NCI-H2107 (cell line): ENCODE measurements at regions not wholly inside any gene's neighbourhood (a gene's known extent, or its start where the extent isn't known, plus 50 kb on each side); places are given as distances from the start of the nearest gene placed in this dataset.

Experiments
- DNase-seq: peaks from one replicate; lab custom pipeline; 2025; lab: John Stamatoyannopoulos, UW

DNA sequence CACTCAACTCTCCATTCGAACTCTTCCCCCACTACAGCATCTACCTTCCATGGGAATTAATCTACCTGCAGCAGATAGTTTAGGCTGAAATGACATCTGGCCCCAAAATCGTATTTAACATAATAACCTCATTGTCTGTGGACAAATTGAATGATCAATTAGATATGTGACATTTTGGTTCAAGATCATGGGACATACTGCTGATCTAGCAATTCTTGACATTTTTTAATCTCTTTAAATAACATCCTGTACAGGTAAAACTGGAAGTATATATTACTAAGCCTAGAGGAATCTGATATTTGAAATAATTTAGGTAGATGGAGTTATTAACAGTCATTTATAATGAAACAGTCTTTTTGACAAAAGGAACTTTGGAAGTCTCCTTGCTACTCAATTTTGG lies 702.5 kb downstream of the NLGN4X start:
- no peak for DNase-seq

DNA sequence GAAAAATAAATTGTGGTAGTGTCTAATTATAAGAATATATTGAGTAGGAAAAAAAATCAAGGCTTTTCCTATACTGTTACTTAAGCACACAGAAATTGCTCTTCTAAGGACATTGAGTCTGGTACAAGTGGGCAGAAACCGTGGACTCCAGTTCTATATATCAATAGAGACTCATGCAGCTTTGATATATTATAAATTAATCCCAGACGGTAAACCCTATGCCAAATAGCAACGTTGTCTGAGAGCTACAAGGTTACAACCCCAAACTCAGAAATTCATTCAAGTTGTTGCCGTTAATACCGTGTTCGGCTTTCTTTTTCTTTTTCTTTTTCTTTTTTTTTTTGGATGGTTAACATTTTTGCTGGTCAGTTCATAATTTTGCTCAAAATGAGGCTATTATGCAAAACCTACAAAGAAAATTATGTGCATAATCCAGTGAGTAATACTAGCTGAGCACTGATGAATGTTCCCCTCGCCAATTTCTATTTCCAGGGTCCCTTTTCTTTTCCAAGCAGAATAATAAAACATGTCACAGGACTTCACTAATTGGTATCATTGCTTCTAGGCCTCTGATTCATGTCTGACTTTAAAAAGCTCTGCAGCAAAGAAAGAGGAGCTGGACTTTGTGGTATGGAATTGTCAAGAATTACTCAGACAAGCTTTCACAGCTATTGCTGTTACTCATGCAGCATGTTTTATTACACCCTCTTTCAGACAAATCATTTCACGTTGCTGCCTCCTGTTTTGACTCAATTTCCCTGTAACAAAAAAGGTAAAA lies 737.7 kb downstream of the NLGN4X start:
- no peak for DNase-seq

DNA sequence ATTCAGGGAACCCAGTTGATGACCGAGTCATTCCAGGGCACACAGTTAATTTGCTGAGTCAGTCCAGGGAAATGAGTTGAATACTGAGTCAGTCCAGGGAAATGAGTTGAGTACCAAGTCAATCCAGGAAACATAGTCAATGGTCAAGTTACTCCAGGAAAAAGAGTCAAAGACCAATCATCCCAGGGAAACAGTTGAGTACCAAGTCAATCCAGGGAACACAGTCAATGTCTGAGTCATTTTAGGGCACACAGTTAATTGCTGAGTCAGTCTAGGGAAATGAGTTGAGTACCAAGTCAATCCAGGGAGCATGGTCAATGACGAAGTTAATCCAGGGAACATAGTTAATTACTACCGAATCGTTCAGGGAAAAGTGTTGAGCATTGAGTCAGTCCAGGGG lies 754.4 kb downstream of the NLGN4X start:
- no peak for DNase-seq

DNA sequence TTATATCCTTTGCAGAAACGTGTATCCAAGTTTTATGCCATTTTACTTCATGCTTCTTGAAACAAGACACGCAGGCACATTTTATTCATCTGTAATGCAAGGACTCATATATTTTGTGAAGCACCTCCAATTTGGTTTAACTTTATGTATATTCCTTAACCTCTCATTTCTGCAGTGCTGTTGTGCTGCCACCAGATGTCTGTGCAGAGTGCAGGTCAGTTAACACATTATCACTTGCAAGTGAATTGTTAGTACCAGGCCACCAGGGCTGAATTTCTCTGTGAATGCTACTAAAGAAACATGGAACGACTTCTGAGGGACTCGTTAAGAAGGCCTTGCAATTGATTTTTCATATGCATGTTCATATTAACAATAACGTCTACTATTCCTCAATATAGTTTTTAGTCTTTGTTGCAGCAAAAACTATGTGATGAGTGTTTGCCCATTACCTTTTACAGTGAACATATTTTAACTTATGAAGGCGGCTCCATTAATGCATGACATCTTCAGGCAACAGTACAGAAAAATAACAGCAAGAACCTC lies 770.3 kb downstream of the NLGN4X start:
- DNase-seq: no peak

DNA sequence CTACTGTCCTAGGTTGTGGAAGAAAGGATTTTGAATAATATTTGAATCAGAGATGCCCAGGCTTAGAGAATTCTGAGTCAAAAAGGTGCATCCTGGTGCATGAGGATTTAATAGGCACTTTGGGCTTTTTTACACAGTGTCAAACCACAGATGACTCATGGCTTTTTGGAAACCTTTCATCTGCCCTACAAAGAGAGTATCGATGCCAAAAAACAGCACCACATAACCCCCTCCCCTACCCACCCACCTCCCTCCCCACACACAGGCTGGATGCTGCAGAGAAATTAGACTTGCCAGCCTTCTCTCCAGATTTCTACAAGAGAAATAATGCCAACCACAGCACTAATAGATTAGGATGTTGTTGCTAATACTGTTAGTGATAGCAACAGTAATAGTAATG lies 779.3 kb downstream of the NLGN4X start:
- DNase-seq: no peak

DNA sequence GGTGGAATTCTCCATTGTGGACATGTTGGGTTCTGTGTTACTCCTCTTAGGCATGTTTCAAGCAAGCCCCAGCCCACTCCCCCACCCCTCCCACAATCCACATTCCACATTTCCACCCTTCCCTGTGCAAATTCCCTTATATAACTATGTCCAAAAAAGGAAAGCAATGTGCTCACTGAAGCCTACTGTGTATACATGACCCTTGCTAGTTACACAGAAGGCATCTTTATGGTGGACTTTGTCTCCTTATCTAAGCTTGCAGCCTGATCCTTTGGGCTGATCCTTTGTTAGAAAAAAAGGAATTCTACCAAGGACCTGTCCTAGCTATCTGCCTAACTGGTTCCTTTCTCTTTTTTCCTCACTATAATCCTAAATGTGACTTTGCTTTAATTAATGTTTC lies 796.8 kb downstream of the NLGN4X start:
- DNase-seq: no peak

DNA sequence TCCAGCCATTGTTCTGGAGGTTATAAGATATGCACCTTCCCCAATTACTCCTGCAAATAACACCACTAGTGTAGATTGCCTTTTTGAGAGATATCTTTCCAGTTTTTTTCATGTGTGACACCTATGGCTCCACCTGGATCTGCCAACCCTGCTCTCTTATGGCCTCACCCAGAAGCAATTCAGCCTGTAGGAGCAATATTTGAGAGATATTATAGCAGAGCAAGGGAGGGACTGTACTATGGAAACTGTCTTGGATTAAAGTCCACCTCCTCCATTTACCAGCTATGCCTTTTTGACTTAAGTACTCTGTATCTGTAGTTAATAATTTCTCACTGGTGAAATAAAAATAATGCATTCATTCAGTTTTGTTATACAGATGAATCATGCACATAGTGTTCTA lies 803.5 kb downstream of the NLGN4X start:
- no peak for DNase-seq

DNA sequence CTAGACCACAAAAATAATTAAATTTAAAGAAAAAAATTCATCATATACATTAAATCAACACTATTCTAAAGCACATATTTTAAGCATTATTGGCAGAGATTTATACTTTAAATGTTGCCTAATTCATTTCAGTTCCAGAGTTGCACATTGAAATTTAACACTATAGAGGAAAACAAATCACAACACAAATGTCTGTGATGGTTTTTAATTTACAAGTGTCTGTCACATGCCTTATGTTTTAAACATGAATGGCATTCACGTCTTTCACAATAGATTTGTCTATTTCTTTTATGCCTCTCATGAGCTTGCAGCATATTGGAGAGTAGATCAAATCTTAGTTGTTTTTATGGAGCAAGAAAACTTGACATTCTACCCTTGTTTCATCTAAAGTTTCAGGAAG lies 811.3 kb downstream of the NLGN4X start:
- DNase-seq: no peak

DNA sequence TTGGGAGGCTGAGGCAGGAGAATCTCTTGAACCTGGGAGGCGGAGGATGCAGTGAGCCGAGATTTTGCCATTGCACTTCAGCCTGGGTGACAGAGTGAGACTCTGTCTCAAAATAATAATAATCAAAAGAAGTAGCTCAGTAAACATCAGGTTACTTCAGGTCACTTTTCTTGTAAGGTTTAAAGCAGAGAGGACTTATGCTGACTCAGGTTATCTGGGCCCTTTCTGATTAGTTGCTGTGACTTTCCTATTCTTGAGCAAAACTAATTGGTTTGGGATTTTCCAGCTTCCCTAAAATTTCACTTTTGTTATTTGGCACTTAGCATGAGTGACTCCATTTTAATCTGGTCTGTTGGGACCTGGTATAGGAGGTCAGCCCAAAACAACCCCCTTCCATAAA lies 812.9 kb downstream of the NLGN4X start:
- no peak for DNase-seq

DNA sequence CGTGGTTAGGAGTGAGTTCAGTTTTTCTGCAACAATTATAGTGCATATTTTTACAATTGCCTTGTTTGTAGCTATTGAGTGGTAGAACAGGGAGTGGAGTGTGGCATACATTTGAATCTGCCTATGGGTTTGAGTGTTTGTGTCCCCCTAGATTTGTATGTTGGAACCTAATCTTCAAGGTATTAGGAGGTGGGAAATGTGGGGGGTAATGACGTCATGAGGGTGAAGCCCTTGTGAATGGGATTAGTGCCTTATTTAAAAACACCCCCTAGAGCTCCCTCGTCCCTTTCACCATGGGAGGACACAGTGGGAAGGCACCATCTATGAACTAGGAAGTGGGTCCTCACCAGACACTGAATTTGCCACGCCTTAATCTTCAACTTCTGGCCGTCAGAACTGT lies 819.6 kb downstream of the NLGN4X start:
- no peak for DNase-seq

DNA sequence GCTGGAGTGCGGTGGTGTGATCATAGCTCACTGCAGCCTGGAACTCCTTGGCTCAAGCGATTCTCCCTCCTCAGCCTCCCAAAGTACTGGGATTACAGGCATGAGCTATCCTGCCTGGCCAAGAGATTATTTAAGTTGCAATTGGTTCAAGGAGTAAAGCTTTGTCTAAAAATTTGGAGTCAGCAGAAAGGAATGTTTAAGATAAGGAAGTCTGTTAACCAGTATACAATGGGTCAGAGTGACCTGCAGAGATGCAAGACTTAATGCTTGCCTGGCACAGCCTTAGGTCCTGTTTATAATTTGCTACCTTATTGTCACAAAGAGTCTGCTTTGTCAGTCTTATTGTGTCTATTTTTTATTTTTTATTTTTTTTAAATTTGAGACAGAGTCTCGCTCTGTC lies 826.2 kb downstream of the NLGN4X start:
- DNase-seq: no peak

DNA sequence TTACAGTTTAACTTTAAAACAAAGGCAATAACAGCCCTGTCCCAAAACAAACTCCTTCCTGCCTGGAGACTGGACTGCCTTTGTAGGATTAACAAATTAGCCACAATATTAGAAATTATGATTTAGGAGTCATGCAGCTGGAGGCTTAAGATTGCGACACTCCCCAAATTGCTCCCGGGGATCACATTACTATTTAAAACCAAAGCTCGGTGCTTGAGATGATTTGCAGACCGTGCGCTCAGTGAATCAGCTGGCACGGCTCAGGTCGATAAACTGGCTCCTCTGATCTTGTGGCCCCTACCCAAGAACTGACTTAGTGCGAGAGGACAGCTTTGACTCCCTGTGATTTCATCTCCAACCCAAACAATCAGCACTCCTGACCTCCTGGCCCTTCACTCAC lies 829.3 kb downstream of the NLGN4X start:
- DNase-seq: no peak

DNA sequence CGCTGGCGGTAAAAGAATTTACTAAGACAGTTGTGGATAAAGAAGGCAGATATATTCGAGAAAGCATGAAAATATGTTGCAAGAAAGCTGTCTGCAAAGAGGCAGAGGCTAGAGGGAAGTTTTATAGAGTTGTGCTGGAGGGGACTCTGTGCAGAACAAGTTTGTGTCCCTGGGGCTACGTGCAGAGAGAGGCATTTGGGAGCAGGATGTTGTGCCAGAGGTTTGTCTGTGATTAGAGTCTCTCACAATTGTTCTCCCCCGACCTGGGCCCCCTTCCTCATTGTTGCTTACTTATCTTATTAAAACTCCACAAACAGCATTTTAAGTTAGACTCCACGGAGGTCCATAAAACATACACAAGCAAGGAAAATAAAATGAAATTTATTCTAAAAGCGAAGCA lies 831.3 kb downstream of the NLGN4X start:
- DNase-seq: no peak

DNA sequence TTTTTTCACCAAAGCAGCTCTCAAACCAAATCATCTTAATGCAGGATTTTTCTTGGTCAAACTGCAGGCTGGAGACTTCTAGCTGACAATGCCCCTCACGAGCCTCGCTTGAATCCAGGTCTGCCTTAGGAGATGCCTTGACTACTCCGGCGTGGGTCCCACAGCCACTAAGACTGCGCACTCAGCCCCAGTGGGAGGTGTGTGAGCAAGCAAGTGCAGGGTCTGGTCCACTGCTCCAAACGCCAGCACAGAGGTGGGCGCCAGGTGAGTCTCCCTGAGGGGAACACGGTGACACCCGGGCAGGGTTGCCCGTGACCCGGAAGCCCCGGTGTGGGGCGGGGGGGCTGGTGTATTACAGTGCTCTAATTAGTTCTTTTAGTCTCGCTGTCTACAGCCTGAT lies 838.3 kb downstream of the NLGN4X start:
- DNase-seq: no peak

DNA sequence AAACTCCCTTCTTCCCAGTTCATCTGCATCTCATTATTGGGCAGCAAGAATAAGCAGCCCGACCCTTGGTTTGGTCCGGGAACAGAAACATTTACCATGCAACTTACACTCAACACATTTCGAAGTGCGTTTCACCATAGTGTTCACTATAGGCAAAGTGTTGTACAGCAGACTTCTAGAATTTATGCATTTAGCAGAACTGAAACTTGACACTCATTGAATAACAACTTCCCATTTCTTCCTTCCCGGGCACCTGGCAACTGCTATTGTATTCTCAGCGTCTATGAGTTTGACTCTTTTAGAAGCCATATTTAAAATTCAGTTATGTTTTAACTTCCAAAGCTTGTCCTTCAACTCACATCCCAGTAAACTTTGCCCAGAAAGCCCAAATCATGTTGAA lies 840.6 kb downstream of the NLGN4X start:
- no peak for DNase-seq

DNA sequence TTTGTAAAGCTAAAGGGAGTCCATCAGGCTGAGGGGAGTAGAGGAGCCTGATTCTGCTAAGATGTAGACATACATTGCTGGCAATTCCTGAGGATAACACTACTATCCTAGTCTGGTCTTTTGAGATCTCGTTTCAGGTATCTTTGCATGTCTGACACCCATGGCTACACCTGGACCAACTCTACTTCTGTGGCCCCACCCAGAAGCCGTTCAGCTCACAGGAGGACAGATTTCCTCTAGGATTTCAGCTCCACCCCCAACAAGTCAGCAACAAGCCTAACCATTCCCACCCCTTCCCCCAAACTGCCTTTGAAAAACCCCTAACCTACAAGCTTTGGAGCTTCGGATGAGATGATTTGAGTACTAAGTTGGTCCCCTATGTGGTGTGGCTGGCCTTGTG lies 848.2 kb downstream of the NLGN4X start:
- no peak for DNase-seq

DNA sequence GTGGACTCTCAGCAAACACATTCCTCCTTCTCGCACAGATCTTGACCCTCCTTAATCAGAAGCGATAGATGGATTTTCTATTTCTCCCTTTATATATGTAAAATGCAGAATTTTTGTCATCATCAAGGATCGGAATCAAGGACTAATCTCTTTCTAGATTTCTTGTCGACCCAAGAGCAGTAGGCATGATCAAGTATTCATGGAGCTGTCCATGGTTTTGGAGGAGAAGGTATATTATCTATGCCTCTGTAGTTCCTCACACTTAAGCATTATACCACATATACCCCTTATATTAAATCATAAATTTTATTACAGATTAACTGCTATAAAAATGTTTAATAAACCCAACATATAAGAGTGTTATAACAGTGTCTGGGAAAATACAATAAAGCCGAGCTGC lies 886.8 kb downstream of the NLGN4X start:
- DNase-seq: no peak

DNA sequence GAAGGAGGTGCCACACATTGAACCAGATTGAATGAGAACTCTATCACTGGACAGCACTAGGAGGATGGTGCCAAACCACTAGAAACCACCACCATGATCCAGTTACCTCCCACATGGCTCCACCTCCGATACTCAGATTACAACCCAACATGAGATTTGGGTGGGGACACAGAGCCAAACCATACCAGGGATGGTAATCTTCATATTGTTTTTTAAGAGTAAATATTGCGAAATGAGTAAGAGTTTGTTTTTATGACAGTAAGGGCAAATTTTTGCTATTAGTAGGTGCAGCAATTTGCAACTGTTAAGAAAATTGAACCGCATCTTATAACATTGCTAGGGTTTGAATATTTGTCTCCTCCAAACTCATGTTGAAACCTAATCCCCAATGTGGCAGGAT lies 891.5 kb downstream of the NLGN4X start:
- no peak for DNase-seq

DNA sequence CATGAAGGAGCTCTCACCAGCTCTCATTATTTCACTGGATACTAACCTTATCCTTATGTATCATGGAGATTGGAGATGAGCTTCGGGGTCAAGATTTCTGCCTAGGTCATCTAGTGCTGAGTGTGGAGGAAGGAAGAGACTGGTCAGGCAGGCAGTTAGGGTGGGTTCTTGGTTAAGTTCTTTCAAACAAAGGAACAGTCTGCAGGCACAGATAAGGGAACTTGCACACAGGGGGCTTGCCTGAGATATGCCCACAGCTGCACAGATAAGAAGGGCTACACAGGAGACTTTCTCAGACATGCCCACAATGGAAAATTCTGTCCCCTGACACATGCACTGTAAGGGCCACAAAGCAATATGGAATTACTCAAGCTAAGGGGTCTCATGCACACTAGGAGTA lies 904.1 kb downstream of the NLGN4X start:
- no peak for DNase-seq

DNA sequence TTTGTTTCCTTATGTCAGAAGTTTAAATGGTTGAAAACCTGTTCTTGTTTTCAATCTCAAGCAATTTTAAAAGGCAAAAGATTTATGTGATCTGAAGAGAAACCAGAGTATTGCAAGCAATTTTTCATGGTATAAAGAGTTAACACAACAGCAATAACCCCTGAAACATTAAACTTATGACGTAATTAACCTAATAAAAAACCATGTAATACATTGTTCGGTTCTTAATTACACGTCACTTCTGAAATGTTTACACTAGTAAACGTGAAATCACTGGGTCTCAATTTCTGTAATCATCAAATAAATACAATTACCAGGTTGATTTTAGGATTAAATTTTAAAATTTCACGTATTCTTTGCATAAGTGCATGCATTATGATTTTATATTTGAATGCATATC lies 914.5 kb downstream of the NLGN4X start:
- no peak for DNase-seq

DNA sequence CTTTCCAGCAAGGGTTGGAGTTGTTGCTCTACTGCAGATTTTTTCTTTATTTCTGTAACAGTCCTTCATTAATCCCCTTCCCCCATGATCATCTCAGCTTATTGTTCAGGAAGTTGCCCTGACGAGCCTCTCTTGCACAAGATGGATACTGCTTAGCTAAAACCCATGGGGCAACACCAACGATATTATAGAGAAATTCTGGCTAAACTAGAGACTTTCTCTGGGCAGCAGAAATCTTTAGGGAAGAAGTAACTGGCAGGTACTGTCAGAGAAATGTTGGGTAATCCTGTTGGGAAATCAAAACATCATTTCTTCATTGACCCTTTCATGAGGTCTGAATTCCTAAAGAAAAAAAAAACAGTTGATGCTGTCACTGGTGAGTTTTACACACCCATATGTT lies 921.3 kb downstream of the NLGN4X start:
- DNase-seq: no peak

DNA sequence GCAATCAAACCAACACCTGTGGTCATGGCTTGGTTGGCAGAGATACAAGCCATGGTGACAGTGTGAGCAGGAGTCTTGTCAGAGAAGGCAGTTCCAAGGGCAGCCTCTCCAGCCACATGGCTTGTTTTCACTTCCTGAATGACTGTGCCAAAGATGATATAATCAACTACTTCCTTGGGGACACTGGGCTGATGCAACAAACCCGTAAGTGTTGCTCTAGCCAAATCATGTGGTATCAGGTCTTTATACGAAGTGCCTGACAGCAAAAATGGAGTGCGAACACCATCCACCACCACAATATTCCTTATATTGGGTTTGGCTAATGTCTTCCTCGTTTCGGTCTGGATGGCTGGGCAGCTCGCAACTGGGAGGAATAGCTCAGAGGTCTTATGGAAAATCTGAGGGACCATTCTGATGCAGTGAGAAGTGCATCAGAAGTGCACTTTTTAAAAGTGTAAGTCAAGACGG lies 922.0 kb downstream of the NLGN4X start:
- no peak for DNase-seq

DNA sequence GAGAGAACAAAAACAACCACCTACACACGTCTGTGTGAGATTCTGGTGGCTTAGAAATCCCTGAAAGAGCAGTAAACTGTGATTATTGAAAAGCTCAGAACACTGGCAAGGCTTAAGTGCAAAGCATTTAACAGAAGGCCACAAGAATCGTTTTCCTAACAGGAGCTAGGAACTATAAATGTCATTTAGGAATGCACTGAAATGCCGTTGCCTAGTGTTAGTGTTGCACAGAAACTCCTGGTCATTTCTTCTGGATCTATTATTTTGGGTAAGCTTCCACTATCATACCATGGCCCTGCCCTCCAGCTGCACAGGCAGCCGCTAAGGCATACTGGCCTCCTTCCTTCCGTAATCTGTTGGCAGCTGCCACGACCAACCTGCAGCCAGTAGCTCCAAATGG lies 923.2 kb downstream of the NLGN4X start:
- DNase-seq: no peak

DNA sequence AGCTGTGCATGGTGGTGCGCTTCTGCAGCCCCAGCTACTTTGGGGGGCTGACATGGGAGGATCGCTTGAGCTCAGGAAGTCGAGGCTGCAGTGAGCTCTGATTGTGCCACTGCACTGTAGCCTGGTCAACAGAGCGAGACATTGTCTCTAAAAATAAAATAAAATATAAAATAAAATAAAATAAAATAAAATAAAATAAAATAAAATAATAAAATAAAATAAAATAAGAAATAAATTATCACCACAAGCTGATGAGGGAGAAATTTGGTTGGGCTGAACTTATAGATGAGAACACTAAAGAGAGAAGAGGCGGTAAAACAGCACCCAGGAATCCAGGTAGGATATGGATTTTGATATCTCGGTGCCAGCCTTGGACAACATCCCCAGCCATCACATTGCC lies 933.7 kb downstream of the NLGN4X start:
- DNase-seq: no peak
